ENCODE measurements at regions not wholly inside any gene's neighbourhood (a gene's known extent, or its start where the extent isn't known, plus 50 kb on each side); places are given as distances from the start of the nearest gene placed in this dataset.

DNA sequence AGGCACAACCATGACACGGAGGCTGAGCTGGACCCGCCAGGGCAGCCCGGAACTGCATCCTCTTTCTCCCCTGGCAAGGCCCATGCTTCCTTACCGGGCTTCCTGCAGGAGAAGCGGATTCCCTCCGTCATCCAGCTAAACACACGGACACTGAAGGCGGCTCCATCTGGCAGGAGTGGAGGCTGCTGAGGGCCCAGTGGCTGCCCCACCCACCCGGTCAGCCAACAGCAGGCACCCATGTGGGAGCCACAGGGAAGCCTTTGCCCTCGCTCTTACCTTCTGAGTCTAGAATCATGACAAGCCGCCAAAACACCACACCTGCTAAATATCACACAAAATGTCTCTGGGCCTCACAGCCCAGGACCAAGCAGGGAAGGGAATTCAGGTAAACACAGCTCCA lies 321.6 kb upstream of the RNF32 start:
- no peak for TF ChIP-seq CTCF (IDR thresholded peaks at IDR 0.05; ENCODE audit: insufficient read depth, low read length)
- TF ChIP-seq POLR2AphosphoS5 (IDR thresholded peaks at IDR 0.05; ENCODE audit: low read depth): no peak
- TF ChIP-seq GABPA (IDR thresholded peaks at IDR 0.05; ENCODE audit: low read depth): no peak
- TF ChIP-seq, protein P1, sequence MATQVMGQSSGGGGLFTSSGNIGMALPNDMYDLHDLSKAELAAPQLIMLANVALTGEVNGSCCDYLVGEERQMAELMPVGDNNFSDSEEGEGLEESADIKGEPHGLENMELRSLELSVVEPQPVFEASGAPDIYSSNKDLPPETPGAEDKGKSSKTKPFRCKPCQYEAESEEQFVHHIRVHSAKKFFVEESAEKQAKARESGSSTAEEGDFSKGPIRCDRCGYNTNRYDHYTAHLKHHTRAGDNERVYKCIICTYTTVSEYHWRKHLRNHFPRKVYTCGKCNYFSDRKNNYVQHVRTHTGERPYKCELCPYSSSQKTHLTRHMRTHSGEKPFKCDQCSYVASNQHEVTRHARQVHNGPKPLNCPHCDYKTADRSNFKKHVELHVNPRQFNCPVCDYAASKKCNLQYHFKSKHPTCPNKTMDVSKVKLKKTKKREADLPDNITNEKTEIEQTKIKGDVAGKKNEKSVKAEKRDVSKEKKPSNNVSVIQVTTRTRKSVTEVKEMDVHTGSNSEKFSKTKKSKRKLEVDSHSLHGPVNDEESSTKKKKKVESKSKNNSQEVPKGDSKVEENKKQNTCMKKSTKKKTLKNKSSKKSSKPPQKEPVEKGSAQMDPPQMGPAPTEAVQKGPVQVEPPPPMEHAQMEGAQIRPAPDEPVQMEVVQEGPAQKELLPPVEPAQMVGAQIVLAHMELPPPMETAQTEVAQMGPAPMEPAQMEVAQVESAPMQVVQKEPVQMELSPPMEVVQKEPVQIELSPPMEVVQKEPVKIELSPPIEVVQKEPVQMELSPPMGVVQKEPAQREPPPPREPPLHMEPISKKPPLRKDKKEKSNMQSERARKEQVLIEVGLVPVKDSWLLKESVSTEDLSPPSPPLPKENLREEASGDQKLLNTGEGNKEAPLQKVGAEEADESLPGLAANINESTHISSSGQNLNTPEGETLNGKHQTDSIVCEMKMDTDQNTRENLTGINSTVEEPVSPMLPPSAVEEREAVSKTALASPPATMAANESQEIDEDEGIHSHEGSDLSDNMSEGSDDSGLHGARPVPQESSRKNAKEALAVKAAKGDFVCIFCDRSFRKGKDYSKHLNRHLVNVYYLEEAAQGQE (IDR thresholded peaks at IDR 0.05; ENCODE audit: insufficient replicate concordance, low read depth): no peak
